DMS153 (cell line): ENCODE measurements at regions not wholly inside any gene's neighbourhood (a gene's known extent, or its start where the extent isn't known, plus 50 kb on each side); places are given as distances from the start of the nearest gene placed in this dataset.
"Not testable (repeated sequence)": the region's sequence is repeated elsewhere in the genome, so short reads cannot be mapped to it uniquely, and the experiment has no call there.

Experiments used
- DNase-seq: peaks from one replicate; lab custom pipeline; 2025; lab: John Stamatoyannopoulos, UW

DNA sequence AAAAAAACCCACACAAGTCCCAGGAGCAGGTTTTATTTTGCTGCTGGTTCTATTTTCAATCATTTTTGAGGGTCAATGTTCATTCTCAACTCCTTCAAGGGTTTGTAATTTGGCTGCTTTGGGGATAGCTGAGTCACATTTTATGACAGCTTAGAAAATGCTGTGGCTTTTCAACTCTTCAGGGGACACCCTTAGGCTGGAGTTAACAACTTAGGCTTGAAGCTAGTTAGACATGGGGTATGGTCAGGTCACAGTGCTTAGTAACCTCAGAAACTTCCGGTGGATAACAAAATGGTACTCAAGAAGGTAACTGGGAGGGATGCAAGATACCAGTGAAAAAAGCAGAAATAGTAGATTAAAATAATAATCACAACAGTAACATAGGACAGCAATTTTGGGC is 308.8 kb downstream of the HHIPL2 start:
- DNase-seq: no peak

DNA sequence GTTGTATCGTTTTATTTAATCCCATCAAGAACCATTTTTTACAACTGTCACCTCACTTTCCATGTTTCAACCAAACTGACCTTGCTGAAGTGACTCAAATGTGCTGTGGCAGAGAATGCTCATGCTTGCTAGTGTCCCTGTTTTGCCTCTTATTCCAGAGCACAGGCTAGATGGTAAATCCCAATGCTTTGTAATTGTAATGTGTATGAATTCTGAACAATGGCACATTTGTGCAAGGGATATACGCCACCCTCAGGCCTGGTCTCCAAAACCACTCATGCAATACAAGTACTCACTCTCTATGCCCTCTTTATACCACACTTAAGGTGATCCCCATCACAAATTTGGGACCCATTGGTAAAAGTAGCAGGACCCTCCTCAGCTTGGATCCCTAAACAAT is 313.6 kb downstream of the HHIPL2 start:
- no peak for DNase-seq

DNA sequence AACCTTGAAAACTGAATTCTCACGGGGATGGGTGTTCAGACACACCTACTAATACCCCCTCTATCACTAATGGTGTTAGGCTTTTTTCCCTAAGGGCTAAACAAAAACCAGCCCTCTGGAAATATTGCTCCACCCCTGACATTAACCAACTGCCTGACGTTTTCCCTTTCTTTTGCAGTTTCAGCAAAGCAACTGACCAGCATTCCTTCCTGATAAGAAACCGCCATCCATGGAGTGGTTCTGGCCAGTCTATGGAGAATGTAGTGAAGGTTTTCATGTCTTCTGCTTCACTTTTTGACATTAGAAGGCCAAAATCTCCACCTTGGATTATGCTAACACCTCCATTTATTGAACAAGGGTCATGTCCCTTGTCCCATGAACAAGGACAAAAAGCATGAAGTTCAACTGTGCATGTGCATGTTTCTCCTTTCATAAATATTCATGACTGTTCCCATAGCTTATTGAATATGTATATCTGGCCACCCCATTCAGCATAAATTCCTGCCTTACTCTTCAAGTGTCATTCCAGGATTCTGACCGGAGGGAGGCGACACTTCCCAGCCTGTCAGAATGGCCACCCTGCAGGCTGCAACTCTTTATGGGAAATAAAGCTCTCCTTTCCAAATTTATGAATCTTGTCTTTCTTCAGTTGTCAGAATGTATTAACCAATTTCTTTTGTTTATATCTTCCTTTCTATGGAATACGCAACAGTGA is 314.3 kb downstream of the HHIPL2 start:
- DNase-seq: no peak

DNA sequence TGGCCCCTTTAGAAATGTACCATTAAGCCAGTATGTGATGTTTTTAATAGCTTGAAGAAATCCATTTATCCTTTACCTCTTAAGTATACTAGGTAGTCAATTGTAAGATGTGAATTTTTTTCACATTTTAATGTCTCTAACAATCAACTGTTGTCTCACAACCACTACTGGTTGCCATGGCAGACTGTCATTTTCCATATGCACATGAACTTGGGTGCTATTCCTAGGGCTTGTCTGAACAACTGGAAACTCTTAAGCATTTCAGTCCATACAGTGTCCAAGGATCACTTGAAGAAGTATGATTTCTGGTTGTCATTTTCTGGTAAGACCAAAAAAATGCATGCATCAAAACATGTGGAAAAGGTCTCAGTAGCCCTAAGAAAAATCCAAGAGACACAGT is 315.1 kb downstream of the HHIPL2 start:
- DNase-seq: no peak

DNA sequence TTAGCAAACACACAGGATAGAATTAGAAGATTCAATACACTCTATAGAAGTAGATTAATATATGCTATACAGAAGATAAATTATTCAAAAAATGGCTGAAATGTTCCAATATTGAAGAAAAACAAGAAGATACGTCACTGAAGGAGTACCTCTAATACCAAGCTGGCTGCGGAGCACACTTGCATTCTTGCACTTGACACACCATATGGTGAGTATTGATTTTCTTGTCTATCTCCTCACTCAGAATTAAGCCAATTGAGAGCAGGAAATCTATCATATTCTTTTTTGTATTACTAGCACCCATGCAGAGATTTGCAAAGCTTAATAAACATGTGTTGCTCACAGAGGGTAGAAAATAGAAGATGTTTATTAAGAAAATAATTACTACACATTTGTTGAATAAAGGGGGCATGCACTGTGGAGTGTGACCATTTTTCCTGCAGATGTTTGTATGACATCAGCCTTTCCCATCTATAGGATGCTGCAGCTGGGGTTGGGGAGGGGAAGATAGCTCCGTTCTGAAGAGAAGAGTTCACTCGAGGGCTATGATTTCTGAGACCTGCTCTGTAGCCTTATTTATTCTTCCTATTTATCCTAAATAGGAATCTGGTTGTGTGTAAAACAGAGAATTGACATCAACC is 318.1 kb downstream of the HHIPL2 start:
- DNase-seq: no peak

DNA sequence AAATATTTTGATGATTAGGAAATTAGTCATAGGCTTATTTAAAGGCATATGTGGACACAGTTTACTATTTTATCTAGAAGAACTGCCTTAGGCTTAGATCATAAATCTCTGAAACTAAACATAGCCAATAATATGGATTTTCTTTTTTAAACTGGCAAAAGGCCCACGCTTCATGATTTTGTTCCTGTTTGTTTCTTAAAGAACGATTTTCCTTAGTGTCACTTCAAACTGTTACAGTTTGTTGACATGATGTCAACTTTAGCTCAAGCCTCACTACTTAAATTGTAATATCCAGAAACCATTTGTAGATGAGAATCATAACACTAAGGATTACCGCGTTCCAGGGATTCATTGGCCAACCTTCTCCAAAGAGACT is 322.6 kb downstream of the HHIPL2 start:
- DNase-seq: no peak

DNA sequence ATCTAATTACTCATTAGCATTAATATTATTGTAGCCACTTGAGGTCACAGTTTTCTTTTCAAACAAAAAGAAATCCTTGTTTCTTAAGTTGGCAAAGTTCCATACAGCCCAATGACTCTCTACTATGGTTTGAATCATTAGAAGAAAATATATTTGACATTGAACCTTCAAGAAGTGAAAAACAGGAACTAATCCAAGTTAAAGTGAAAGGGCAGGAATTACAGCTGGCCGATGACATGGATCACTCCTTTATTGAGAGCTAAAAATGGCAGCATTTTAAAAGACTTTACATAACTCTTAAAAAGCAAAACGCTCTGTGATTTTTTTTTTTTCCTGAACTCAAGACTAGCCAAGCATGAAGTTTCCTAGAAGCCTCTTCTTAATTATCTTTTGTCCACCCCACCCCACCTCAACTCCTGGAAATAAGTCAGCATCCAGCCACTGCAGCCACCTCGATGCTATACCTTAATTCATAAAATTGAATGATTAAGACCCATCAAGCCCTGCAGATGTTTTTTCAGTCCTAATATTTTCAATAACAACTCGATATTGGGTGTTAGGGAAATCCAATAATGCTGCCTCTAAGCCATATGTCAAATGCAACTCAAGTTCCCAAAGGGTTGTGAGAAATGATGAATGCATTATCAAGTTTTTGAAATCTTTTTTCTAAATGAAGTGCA is 323.1 kb downstream of the HHIPL2 start:
- DNase-seq: no peak

DNA sequence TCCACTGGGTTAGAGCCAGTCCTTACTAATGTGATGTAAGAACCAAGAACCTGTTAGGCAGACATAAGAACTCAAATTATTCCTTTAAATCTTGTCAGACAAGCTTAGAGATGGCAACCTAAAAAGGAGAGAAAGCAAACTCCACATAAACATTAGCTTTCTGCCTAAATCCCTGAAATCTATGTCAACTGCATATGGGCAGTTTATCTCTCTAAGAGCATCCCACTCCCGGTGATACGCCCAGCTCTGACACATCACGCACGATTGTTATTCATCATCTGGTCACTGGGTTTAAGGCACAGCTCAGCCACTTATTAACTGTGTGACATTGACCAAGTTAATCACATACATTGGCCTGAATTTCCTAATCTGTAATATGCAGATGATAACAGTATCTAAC is 323.7 kb downstream of the HHIPL2 start:
- DNase-seq: no peak

DNA sequence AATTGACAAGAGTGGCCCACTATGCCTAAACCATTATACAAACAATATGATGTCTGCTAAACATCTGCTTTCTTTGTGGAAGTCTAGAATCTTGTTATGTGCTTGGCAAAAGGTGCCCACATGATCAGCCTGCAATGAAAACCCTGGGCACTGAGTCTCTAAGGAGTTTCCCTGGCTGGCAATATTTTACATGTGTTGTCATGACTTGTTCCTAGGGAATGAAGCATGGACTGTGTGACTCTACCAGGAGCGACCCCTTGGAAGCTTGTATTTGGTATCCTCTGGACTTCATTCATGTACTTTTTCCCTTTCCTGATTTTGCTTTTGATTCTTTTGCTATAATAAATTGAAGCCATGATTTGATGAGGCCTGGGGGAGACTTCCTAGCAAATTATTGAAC is 324.9 kb downstream of the HHIPL2 start:
- no peak for DNase-seq

DNA sequence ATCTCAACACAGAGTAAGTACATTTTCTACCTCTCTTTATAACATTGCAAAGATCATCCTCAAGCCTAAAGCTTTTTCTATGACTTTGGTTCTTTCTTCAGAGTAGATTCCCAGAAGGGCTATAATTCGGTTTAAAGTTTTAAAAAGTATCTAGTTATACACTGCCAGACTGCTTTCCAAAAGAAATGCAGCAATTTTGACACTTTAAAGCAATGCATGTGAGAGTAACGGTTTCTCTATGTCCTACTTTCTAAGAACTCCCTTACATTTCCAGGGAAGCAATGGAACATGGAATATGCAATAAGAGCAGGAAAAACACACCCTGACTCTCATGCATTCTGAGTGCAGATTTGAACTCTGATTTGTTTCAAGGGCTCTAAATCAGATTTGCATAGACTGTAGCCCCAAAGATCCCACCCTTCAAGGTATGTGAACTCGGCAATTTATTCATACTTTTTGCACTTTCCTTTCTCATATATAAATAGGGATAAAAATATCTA is 331.6 kb downstream of the HHIPL2 start:
- DNase-seq: no peak

DNA sequence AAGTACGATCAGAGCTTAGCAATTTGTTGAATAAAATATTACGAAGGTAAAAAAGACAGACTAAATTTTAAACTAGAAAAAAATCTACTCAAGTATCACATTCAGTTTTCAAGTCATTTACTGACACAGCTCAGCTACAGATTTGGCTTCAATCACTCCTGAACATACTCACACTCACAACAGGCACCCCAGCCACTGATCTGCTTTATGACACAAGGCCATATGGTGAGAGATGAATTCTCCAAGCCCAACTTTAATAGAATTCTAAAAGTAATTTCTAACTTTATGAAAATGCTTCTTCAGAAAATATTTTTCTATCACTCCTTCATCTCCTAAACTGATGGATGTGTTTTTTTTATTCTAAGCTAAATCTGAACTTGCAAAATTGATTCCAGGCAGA is 337.1 kb downstream of the HHIPL2 start:
- DNase-seq: no peak

DNA sequence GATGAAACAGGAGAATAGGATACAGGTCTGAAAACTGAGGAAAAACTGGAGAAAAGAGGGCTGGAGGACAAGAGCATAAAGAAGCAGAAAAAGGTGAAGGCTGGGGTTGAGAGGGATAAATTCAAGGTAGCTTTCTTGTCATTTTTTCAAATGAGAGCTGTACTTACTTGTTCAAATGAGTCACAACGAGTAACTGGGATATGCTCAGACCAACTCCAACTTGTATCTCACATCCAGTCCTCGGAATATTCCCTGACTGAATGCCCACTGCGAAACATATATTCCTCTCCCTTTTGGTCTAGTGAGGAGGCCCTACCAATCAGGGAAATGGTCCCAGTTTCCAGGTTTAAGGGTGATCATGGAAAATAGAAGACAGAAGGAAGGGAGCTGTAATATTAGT is 343.4 kb downstream of the HHIPL2 start:
- DNase-seq: no peak

DNA sequence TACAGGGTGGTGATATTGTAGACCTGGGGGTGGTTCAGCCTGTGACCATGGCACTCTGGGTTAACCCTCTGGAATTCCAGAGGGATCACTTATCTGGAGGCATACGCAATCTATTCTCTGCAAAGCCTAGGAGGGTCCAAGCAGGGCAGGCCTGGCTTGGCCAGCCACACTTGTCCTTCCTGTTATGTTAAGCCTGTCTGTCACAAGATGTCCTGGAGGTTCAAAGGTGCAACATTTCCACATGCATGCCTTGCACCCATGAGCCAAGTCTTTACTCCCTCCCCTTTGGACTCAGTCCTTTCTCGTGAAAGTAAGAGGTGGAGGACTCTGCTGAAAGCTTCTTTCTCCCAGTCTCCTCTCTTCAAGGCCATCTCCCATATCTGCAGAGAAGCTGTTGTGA is 345.1 kb downstream of the HHIPL2 start:
- no peak for DNase-seq

DNA sequence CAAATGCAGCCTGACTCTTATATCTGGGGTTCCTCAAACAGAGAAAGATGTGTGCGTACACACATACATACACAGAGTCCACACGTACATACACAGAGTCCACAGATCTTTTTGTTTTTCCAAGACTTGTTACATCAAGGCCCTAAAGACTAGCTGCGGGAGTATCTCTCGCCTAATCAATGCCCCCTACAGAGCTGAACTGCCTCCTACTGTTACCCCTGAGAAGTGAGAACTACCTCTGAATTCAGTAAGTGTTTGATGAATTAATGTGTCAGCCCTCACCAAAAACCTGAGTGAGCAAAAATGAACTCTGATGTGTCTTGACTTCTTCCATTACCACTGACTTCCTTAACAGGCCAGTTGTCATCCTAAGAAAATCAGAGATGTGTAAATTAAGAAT is 351.2 kb downstream of the HHIPL2 start:
- no peak for DNase-seq

DNA sequence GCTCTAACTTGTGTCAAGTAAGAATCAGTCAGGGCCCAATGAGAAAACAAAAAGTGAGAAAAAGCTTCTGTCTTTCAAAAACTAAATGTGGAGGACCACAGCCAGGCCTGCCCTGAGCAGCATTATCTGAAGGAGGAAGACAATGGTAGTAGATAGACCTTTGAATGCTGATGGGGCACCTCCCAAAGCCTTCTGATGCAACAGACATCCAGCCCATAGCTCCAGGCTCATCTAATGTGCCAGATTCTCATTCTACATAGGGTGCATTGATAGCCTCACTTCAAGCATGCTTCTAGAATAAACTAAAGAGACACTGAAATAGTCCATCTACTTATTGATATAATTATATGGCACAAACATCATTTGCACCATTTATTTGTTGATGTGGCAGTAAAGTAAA is 351.6 kb downstream of the HHIPL2 start:
- DNase-seq: no peak

DNA sequence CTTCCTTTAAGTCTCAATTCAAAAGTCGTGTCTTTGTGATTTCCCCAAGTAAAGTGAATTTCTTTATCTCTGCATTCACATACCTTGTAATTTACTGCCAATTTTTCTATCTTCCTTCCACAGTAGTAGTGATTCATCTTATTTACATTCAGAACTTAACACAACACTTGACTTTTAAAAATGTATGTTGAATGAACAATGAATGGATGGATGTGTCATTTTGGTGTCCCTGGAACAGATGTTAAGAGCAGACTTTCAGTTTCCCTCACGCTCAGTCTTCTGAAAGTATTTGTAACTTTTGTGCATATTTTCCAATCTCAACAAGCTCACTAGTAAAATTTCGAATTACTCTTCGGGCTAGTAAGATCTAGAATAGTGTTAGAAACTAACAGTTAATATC is 352.0 kb downstream of the HHIPL2 start:
- DNase-seq: no peak

DNA sequence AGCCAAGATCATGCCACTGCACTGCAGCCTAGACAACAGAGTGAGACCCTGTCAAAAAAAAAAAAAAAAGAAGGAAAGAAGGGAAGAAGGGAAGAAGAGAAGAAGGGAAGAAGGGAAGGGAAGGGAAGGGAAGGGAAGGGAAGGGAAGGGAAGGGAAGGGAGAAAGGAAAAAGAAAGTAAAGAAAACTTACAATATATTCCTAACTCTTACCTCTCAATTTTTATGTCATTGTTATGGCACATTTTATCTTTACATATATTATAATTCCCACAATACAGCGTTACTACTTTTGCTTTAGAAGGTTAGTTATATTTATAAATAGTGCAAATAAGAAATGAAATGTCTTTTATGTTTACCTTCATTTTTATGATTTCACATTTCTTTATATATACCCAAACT is 358.7 kb downstream of the HHIPL2 start:
- no peak for DNase-seq

DNA sequence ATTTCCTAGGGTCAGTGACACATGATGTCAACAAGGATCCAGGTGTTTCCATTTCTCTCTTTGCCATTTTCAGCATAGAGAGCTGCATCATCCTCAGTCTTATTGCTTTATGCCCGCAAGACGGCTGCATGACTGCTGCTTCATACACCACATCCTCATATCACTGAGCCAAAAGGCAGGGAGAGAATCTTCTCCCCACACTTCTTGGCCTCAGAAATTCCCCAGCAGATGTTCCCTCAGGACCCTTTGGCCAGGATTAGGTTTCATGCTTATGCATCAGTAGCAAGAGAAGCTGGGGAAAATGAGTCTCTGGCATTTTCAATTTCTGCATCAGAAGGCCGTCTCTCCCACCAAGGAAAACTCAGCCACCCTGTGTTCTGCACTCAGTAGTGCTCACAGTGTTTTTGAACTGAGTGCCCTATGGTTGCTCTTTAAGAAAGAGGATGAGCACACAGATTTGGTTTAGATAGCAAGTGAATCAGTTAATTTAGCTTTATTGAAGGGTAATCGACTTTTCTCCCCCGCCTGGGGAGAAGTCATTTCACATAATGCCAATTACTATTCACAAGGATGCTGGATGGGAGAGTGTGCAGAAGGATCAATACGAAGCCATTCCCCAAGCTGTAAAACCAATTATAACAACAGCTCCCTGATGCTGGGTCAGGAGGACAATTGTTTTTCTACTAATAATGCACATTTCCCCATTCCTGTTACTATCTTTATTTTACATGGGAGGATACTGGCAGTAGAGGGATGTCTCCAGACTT is 360.2 kb downstream of the HHIPL2 start:
- DNase-seq: no peak

DNA sequence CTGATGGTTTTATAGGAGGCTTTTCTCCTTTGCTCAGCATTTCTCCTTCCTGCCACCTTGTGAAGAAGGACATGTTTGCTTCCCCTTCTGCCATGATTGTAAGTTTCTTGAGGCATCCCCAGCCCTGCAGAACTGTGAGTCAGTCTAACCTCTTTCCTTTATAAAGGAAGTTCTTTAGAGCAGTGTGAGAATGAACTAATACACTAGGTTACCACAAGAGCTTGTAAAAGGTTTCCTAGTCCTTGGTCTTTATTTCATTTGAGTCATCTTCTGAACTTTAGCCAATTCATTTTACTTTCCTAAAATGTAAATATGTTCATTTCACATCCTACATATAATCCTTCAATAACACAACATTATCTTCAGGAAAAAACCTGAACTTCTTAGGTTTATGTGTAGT is 365.3 kb downstream of the HHIPL2 start:
- no peak for DNase-seq

DNA sequence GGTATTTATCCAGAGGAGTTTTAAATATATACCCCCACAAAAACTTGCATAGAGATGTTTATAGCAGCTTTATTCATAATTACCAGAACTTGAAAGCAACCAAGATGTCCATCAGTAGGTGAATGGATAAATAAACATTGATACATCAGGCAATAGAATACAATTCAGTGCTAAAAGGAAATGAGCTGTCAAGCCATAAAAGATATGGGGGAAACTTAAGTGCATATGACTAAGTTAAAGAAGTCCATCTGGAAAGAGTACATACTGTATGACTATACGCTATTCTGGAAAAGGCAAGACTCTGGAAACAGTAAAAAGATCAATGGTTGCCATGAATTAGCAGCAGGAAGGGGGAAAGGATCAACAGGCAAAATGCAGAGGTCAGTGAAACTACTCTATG is 366.7 kb downstream of the HHIPL2 start:
- no peak for DNase-seq

DNA sequence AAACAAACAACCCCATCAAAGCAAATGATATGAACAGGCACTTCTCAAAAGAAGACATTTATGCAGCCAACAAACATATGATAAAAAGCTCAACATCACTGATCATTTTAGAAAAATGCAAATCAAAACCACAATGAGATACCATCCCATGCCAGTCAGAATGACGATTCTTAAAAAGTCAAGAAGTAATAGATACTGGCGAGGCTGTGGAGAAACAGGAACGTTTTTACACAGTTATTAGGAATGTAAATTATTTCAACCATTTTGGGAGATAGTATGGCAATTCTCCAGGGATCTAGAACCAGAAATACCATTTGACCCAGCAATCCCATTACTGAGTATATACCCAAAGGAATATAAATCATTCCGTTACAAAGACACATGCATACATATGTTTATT is 370.4 kb downstream of the HHIPL2 start:
- DNase-seq: not testable (repeated sequence)

DNA sequence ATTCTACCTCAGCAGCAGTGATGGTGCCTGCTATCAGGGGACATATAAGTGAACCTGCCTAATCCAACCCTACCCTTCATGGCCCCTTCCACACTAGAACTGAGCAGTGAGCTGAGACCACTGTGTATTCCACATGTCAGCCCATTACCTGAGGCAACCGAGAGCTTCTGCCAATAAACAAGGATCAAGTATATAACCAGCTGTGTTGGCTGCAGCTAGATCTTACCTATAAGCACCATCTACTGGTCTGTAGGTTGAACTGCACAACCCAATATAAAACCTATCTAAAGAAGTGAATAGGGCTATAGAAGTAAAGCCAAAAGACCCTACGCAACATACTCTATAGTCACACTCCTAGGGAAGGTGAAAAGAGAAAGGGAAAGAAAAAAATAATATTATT is 376.9 kb downstream of the HHIPL2 start:
- peak; percentile 52 for DNase-seq

DNA sequence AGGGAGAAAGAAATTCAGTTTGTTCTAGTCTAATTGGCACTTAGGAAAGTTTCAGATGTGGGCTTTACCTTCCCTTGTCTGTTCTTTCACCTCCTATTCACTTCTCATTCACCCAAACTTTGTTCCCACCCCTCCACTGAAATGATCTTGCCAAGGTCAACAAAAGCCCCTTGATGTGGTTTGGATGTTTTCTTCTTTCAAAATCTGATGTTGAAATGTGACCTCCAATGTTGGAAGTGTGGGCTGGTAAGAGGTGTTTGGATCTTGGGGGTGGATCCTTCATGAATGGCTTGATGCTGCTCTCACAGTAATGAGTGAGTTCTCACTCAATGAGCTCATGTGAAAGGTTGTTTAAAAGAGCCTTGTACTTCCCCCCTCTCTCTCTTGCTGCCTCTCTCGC is 379.3 kb downstream of the HHIPL2 start:
- no peak for DNase-seq
